HG03575 (cell line): ENCODE measurements at regions not wholly inside any gene's neighbourhood (a gene's known extent, or its start where the extent isn't known, plus 50 kb on each side); places are given as distances from the start of the nearest gene placed in this dataset.
"Not testable (repeated sequence)": the region's sequence is repeated elsewhere in the genome, so short reads cannot be mapped to it uniquely, and the experiment has no call there.

ENCODE experiments used
- ATAC-seq: cut with Tn5 transposase; IDR thresholded peaks from one replicate; pipeline ENCODE4 v1.9.1; 2021; ENCODE audit not compliant: unreplicated experiment, insufficient number of reproducible peaks, low FRiP score; ENCODE audit errors: extremely low read depth

DNA sequence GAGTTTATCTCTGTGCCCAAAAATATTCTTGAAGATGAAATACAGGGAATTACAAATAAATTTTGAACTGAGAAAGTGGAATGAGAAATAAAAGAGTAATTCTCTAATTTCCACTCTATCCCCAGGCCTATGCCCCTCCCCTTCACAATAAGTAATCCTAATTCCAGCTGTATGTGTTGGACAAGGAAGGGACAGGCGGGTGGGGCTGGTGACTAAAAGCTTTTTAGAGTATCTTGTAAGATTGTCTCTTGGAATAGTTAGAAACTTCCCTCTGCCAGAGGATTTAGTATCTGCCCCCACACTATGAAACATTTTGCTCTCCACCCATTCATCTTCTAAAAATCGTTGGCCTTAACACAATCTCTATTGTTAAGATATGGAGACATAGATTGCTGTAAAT is 199.2 kb downstream of the MBL2 start:
- ATAC-seq: no peak

DNA sequence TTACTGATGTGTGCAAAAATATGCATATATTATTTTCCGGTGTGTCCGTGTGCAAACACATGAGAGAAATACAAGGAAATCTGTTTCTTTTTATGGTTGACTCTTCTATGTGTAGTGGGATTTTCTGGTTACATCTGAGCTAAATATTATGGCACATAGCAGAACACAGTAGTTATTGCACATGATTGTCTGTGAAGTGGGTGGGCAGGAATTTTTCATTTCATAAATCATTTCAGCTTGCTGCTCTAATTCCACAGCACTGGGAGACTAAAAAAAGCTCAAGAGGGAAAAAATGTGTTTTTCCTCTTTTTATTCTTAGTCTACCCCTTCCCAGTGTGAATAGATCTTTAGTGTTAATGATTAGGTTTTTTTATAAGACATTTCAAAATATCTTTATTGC is 197.9 kb downstream of the MBL2 start:
- ATAC-seq: no peak

DNA sequence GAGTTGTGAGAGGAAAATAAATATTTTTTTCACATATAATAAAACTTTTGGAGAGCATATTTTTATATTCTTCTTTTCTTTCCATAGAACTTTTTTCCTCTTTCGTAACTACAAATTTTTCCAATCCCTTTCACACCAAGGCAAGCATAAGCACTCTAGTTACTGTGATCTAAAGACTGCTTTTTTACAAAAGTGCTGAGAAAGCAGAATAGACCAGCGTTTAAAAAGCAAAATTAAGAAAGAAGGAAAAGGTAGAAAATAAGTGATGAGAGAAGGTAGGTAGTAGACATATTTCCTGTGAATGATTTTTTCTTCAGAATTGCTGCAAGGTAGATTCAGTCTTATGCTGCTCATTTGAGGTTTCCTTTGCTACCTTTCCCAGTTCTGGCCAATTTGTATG is 195.5 kb downstream of the MBL2 start:
- ATAC-seq: no peak

DNA sequence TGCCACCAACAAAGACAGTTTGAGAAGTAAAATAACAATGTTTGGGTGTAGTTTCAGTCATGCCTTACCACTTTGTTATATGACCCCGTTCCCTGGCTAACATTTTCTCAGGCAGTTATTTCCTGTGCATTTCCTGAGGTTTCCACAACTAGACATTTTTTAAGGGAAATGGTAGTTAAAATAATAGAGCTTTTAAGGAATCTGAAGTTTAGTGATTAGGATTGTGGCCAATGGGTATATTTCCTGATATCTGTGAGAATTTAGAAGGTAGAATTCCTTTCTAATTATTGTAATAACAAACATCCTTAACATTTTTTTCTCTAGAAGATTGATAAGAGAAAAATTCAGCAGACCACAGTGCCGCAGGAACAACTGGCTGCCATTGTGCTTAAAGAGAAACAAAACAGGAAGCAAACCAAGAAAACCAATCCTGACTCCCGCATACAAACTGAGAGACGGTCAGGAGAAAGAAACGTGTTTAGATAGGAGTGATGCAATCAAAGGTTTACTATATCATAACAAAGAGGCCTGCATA is 193.6 kb downstream of the MBL2 start:
- no peak for ATAC-seq

DNA sequence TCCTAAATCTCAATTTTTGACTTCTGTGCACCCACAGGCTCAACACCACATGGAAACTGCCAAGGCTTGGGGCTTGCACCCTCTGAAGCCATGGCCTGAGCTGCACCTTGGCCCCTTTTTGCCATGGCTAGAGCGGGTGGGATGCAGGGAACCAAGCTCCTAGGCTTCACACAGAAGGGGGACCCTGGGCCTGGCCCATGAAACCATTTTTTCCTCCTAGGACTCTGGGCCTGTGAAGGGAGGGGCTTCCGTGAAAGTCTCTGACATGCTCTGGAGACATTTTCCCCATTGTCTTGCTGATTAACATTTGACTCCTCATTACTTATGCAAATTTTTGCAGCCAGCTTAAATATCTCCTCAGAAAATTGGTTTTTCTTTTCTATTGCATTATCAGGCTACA is 190.9 kb downstream of the MBL2 start:
- ATAC-seq: not testable (repeated sequence)

DNA sequence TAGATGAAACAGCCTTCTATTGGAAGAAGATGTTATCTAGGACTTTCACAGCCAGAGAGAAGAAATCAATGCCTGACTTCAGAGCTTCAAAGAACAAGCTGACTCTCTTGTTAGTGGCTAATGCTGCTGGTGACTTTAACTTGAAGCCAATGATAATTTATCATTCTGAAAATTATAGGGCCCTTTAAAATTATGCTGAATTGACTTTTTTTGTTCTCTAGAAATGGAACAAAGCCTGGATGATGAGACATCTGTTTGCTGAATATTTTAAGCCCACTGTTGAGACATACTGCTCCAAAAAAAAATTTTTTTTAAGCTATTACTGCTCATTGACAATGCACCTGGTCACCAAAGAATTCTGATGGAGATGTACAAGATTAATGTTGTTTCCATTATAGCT is 189.2 kb downstream of the MBL2 start:
- ATAC-seq: no peak

DNA sequence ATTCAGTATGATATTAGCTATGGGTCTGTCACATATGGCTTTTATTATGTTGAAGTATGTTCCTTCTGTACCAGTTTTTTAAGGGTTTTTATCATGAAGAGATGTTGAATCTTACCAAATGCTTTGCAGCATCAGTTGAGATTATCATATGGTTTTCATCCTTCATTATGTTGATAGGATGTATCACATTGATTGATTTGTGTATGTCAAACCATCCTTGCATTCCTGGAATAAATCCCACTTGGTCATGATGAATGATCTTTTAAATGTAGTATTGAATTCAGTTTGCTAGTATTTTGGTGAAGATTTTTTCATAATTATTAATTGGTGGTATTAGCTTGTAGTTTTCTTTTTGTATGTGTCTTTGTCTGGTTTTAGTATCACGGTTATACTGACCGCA is 185.9 kb downstream of the MBL2 start:
- no peak for ATAC-seq

DNA sequence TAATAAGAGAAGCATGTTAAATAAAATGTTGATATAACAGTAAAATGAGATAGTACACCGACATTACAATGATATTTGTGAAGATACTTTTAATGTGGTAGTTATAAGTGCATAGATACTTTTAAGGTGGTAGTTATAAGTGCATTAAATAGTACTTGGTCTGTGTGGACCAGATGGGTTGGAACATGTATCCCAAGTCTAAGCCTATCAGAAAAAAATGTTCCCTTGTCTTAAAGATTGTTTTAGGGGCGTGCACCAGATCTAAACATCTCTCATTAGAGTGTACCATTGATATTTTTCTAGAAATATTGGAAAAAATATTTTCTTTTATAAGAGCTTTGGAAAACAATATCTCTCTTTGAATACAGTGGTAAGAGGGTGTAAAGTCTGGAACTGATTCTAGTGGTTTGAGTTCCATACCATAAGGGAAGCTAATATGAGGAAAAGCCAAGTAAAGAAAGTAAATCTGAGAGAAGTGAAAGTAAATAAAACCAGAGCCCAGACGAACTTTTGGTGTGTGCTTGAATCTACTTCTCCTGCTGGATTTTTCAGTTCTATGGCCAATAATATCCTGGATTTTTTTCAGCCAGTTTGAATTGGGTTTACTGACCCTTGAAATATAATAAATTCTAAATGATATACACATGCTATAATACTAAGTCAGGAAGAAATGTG is 175.3 kb downstream of the MBL2 start:
- no peak for ATAC-seq

DNA sequence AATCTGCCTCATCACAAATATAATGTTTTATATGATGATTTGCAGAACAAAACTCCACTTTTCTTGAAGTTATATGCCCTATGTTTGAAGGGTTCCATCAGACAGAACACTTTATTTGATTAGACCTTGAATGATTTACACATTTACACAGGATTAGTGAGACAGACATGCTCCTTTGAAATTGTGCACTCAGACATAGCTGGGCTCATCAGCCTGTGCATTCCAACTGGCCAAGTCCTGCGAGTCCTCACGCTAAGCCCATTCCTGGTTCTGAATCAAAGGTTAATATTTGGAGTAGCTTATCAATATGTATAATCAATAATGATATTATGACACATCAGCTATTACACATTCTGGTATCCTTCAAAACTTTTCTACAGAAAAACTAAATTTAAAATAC is 173.6 kb downstream of the MBL2 start:
- ATAC-seq: no peak

DNA sequence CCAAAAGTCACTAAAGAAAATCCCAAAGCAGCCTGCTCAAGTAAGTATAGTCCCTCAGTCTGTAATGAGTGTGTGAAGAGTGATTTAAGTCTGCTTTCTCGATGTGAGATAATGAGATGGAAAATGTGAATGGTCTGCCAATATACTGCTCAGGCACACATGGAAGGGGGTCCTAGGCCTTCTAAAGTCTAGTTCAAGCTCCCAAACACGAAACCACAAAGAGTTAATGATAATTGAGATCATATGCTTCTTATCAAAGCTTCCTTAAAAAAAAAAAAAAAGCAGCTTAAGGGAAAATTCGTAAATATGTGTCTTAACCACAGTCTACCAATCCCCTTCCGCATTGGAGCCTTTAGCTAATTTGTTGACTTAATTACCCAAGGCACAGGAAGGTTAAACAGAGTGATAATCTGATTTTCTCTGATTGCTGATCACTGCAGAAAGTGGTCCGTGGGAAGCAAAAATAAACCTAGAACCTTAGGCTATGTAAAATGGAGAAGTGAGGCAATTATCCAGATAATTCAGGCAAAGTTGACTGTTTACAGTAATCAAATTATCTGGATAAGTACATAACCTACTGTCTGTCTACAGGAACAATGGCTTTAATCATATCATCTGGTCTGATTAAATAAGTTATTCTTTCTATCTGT is 172.9 kb downstream of the MBL2 start:
- ATAC-seq: no peak

DNA sequence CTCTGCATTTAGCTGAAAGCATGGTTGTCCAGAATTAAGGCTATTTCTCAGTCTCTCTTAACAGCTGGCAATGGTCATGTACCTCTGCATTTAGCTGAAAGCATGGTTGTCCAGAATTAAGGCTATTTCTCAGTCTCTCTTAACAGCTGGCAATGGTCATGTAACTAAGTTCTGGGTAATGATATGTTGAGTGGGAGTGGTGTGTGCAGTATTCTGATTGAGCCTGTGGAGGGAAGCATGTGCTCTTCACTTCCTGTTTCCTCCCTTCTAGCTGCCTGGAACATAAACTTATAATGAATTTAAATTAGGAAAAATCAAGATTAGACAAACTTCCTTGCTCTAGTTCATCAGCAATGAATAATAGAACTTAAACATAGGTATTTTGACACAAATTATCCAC is 168.5 kb downstream of the MBL2 start:
- ATAC-seq: not testable (repeated sequence)

DNA sequence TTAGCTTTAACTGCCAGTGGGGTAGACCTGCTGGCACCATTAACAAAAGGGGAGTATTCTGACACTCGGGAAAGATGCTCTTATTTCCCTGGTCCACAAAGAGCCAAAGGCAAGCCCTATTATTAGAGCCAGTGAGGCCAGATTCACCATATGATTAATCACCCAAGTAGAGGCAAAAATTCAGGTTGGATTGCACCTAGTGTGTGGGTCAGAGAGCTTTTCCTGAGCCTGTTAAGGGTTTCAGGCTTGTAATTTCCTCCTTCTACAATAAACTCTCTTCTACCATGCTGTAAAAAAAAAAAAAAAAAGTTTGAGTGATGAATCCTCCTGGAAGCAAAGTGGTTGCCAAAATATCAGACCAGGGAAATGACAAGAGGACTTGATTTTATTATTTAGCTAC is 163.5 kb downstream of the MBL2 start:
- no peak for ATAC-seq

DNA sequence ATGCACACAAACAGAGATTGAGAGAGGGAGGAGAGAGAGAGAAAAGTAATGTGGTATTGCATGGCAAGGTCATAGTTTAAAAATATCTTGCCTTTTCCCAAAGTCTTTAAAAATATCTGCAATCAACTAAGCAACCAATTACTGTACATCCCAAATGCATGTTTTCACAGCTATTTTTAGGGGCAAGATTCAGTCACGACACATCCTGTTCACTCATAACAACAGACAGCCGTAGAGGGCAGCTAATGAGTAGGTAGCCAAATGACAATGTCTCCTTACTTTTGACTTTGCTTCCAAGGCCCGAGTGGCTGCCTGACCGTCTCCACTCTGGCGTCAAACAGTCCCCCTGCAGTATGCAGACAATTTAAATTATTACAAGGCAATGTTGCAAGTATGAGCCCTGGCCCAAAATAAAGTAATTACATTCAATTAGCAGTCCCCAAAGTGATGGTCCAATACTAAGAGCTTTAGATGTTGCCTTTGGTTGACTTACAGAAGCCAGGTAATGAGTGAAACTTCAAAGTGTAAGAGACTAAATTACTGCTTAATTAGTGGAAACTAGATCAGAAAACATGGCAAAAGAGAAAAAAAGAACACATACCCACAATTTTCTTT is 162.9 kb downstream of the MBL2 start:
- no peak for ATAC-seq

DNA sequence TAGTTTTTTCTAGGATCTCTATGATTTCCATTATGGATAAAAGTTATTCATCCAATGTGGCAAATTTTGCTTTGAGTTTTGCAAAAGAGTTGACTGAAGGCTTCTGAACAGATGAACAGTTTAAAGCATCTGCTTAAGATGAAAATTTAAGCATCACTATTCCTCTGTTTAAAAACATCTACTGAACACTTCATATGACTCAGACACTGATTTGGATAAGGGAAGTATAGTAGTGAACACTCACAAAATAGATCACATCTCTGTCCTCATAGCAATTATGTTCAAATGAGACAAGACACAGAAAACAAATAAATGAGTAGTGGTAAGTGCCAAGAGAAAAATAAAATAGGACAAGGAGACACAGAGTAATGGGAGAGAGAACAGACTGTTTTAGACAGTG is 157.3 kb downstream of the MBL2 start:
- no peak for ATAC-seq

DNA sequence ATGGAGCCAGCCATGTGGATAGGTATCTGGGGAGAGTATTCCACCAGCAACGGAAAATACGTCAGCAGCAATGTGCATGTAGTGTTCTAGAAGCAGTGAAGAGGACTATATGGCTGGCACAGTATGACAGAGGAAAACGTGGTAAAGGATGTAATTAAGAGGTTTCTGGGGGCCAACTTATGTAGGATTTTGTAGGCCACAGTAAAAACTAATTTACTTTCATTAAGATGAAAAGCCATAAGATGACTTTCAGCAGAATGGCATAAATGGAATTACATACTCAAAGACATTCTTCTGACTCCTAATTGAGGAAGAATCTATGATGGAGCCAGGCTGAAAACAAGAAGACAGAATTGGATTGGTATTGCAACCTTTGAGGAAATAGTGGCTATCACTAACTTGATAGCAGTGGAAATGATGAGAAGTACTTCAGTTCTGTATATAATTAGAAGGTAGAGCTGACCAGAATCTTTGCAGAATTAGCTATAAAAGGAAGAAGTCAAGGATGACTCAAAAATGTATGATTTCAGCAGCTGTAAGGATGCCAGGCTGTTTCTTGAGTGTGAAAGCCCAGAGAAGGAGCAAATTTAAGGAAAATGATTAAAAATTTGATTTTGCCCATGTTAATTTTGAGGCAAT is 156.7 kb downstream of the MBL2 start:
- ATAC-seq: no peak

DNA sequence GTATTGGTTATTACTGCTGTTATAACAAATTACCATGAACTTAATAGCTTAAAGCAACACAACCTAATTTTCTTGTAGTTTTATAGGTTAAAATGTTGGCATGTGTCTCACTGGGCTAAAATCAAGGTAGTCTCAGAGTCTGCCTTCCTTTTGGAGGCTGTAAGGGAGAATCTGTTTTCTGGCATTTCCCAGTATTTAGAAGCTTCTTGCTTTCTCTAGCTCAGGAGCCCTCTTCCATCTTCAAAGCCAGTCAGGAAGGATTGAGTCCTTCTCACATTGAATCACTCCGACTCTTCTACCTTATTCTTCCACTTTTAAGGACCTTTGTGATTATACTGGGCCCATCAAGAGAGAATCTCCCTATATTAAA is 156.2 kb downstream of the MBL2 start:
- no peak for ATAC-seq

DNA sequence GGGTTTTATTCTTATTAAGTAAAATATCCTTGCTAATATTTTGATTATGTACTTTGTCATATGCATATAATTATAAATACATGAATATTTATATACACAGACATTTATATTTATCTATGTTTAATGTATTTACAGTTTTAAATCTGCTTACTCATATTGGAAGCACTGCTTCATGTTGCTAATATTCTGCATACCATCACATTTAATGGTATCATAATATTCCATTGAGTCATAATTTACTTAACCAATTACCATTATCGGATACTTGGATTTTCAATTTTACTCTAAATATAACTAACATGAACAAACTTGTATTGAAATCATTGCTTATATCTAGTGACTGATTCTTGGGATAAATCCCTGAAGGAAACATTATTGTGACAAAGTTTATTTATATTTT is 155.2 kb downstream of the MBL2 start:
- no peak for ATAC-seq

DNA sequence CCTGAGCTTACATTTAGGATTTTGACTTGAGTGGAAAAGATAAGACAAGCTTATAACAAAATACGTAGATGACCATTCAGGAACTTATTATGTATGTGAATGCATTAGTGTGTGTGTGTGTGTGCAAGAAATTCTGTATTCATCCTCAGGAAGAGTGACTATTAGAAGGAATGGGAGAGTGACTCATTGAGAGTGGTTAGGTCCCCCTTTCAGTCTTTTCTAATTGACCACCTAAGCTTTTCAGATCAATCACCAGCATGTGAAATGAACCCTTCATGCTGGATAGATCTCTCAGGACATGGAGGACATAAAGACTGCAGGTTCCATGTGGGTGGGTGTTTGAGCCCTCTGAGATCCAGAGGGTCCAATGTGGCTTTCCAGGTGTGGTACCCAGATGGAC is 153.5 kb downstream of the MBL2 start:
- ATAC-seq: no peak

DNA sequence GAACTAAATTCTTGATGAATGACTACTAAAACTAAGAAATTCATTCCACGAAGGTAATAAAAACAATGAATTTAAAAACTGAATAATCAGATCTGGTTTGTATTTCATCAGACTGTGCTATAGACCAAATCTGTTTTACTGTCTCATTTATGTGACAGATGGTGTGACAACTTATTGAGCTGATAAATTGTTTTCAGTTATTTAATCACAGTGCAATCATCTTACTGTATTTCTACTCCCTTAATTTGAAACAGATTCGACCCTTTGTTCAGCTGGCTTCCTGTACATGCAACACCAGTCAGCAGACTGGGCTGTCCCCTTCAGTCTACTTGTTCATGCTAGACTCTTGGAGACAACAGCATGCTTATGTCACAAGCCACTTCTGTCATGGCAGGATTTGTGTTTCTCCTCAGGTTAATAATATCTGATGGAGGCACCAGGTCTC is 150.9 kb downstream of the MBL2 start:
- ATAC-seq: no peak

DNA sequence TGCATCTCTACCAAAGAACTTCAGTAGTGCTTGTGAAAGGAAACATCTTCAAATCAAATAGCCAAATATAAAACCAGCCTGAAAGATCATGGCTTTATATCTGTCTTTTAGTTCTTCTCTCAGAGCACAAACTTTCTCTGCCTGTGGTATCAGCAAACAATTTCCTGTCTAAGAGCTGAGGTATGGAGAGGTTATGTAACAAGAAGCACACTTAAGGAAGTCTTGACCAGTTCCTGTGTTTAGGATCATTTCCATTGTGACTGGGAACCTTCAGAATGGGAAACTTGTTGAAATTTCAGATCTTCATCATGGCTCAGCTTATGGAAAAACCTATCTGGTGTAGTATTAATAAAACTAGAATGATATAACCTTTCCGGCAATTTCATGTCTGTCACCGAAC is 148.8 kb downstream of the MBL2 start:
- ATAC-seq: no peak
